ENCODE measurements at regions not wholly inside any gene's neighbourhood (a gene's known extent, or its start where the extent isn't known, plus 50 kb on each side); places are given as distances from the start of the nearest gene placed in this dataset.
"Not testable (repeated sequence)": the region's sequence is repeated elsewhere in the genome, so short reads cannot be mapped to it uniquely, and the experiment has no call there.

DNA sequence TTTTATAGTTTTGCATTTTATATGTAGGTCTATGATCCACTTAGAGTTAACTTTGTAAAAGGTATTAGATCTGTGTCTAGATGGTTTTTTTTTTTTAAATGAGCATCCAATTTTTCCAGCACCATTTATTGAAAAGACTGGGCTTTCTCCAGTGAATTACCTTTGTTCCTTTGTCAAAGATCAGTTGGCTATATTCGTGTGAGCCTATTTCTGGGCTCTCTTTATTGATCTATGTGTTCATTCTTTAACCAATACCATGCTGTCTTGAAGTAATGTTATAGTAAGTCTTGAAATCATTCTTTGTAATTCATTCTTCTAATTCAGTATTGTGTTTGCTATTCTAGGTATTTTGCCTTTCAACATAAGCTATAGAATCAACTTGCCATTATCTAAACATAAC, 165.4 kb upstream of the ARPP21 start:
- no peak for FAIRE-seq

DNA sequence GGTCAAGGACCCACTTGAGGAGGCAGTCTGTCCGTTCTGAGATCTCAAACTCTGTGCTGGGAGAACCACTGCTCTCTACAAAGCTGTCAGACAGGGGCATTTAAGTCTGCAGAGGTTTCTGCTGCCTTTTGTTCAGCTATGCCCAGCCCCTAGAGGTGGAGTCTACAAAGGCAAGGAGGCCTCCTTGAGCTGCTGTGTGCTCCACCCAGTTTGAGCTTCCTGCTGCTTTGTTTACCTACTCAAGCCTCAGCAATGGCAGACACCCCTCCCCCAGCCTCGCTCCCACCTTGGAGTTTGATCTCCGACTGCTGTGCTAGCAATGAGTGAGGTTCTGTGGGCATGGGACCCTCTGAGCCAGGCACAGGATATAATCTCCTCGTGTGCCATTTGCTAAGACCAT, 156.8 kb upstream of the ARPP21 start:
- not testable (repeated sequence) for FAIRE-seq

DNA sequence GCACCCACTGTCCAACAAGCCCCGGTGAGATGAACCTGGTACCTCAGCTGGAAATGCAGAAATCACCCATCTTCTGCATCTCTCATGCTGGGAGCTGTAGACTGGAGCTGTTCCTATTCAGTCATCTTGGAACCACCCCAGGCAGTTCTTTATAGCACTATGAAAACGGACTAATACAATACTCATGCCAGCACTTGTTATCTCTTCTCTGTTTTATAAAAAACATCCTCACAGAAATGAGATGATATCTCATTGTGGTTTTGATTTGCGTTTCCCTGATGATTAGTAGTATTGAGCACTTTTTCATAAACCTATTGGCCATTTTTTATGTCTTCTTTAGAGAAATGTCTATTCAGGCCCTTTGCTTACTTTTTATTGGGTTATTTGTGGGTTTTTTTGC, 156.2 kb upstream of the ARPP21 start:
- no peak for FAIRE-seq

DNA sequence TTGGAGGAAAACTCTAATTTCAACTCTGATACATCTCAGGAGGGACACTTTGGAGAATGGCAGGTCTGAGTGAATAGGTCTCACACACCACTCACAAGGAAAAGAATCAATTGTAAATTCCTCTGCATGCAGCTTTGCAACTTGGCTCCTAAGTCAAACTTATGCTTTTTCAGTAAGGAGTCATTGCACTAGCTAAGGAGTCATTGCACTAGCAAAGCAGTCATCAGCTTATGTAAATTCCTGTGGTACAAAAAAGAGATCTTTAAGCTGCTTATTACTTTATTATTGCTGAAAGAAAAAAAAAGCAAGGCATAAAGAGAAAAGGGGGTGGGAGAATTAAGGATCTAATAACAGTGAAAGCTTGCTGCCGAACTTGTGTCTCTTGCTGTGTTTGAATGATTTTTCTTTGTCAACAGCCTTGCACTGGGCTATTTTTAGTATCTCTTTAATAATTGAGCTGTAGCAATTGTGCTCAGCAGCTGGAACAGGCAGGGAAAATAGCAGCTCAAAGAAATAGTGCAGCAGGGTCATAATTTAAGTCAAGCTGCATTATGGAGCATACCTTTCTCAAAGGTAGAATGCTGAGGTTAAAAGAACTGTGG, 154.3 kb upstream of the ARPP21 start:
- no peak for FAIRE-seq

DNA sequence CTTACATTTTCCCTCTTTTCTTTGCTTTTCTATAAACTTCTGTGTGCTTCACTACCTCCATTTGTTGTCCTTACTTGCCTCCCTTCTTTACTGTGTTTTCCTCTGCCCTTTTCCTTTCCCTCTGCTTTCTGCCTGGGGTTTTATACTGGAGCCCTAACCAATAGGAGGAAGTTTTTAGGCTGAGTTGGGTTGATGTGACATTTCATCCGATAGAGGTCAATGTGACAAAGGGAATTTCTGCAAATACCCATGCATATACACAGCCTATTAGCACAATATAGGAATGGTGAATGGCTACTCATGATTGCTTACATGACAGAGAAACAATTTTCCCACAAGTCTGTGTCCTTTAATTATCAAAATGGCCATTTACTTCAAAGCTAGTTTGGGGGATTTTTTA, 153.0 kb upstream of the ARPP21 start:
- no peak for FAIRE-seq

DNA sequence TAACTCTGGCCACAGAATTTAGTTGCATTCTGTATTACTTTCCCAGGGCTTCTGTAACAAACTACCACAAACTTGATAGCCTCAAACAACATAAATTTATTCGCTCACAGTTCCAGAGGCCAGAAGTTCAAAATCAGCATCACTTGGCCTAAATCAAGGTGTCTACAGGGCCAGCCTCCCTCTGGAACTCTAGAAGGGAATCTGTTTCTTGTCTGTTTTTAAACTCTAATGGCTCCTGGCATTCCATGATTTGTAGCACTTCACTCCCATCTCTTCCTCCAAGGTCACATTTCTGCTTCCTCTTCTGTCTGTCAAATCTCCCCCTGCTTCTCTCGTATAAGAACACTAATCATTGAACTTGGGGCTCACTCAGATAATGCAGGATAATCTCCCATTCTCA, 151.9 kb upstream of the ARPP21 start:
- no peak for FAIRE-seq

DNA sequence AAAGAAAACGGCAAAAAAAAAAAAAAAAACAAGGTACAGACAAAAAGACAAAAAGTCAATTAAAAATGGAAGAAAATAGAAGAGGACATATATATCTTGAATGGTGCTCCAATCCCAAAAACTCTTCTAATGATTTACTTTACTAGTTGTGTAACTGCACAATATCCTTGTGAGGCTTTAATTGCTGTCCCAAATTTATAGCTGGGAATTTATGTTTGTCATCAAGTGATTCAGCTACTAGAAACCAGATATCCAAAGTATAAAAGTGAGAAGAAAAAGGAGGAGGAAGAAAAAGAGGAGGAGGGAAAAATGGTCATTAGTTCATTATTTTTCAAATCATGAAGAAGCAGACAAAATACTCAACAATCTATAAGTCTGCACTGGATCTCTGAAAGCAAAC, 150.8 kb upstream of the ARPP21 start:
- FAIRE-seq: no peak

DNA sequence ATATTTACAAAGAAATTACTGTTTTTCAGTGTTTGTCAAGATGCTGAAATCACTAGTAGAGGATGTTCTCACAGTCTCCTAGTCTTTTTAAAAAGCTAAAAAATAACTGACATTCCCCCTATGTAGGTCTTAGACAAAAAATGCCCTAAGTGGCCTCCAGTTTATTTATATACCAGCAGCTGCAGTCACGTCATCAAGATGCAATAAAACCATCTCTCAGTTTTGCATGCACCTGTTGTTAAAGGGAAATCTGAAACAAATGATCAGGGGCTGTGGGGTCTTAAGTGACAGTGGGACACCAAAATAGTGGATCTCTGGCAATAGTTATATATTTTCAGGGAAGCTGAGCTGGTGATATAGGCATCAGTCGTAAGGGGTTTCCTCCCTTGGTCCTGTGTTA, 146.5 kb upstream of the ARPP21 start:
- no peak for FAIRE-seq

DNA sequence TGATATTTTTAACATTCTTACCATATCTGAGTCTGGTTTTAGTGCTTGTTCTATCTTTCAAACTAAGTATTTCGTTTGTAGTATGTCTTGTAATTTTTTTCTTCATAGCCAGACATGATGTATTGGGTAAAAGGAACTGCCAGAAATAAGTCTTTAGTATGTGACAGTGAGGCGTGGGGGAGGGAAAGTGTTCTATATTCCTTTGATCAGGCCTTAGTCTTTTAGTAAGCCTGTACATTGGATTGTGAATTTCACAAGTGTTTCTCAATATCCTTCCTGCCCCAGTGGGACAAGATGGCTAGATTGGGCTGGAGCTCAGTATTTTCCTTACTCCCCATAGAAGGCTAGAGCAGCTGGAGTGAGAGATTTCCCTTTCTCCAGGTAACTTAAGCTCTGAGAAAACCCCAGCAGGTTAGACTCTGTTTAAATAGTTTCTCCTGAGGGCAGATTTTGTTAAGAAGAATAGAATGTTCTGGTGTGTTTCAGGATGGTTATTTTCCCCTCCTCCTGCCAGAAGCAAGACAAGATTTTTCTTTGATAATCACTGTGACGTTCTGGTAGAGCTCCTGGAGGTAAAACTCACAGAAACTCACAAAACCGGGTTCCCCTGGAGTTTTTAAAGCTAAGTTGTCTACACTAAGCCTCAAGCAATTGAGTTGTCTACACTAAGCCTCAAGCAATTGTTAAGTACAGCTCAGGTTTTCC, 140.7 kb upstream of the ARPP21 start:
- FAIRE-seq: no peak

DNA sequence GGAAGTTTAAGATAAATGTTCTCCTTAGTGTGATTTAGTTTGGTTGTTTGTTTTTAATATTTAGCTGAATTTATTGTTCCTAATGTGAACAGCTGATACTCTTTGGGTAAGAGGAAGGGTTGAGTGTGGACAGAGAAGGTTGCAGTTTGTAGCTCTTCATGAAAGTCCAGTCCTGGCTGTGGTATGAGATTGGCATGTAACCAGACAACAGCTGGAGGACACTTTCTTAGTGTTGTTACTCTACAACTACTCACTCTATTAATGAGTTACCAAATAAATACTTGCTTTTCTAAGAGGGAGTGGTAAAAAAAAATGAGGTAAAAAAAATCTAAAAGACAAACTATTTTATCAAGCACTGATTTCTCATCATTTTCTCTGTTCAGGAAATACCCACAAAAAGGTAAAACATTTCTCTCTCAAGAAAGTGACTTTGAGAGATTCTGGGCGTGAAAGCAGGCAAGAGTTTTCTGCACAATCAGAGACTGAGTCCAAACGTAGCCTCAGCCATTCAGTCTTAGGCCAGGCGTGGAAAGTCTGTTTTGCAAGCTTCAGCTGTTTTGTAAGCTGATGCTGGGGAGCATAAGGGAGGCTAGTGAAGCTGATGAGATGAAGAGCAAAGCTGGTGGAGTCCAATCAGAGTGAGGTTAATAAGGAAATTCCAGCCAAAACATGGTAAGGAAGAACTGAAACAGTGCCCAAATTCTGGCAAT, 138.5 kb upstream of the ARPP21 start:
- no peak for FAIRE-seq

DNA sequence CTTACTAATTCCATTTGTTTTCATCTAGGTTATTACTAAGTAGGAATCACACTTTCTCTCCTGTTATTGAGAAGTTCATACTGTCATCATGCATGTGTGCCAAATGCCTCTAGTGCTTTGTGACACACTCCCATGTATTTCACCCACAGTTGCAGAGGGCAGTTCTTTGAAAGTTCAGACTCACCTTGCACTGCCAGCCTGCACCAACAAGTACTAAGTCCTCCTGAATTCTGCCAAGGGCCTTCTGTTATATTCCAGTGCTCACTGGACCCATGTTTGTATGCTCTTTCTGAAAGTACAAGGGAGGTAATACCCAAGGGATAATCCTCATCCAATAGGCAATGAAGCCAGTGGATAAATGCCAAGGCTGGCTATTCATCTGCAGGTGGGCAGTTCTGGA, 136.6 kb upstream of the ARPP21 start:
- FAIRE-seq: no peak

DNA sequence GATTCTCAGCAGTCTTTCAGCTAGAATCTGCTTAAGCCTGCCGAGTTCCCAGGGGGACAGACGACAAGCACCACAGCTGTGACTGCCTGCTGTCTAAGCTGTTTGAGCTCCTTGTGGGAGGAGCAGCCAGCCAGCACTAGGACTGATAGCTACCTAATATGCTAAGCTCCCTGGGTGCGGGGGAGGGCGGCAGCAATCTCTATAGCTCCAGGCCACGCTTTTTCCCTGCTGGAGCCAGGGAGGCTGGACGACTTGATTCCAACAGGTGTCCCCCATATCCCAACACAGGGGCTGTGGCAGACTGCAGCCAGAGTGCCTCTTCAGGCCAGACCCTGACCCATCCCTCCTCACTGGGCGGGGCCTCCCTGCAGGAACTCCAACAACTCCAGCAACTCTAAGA, 134.1 kb upstream of the ARPP21 start:
- FAIRE-seq: no peak

DNA sequence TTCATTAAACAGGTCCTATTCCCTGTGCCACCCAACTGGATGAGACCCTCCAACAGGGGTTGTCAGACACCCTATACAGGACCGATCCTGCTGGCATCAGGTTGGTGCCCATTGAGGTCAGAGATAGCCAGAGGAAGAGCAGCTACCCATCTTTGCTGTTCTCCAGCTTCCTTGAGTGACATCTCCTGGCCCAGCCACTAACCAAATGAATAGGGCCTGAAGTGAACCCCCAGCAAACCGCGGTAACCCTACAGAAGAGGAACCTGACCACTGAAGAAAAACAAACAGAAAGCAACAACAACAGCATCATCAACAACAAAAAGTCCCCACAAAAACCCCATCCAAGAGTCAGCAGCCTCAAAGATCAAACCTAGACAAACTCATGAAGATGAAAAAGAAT, 133.6 kb upstream of the ARPP21 start:
- no peak for FAIRE-seq

DNA sequence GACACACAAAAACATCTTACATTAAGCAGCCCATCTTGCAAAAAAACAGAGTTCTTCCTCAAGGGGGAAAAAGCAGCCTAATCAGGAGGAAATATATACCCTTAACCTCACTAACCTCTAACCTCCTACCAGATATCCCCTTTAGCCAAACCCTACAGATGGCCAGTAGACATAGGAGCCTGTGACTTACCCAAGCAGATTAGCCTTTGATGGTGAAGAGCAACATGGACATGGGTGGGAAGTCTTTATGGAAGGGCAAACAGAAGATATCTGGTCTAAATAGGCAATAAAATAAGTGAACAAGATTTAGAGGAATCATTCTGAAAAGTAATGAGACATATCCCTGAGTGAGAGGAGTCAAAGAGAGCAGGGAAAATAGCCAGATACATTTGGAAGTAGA, 119.4 kb upstream of the ARPP21 start:
- no peak for FAIRE-seq

DNA sequence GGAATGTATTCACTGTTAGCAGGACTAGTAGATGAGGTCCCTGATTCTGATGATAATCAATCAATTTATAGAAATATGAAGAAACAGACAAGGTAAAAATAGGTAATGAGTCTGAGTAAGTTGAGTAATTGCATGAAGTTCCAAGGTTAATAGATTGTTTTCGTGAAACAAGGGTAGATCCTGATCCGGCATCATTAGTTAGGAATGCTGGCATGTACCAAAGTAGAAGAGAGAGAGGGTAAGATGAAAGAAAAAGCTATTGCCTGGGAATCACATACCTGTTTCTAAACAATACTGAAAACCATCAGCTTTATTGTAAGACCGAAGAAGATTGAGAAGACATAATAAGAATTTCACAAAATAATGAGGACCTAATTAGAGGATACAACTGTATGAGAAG, 118.1 kb upstream of the ARPP21 start:
- FAIRE-seq: no peak

DNA sequence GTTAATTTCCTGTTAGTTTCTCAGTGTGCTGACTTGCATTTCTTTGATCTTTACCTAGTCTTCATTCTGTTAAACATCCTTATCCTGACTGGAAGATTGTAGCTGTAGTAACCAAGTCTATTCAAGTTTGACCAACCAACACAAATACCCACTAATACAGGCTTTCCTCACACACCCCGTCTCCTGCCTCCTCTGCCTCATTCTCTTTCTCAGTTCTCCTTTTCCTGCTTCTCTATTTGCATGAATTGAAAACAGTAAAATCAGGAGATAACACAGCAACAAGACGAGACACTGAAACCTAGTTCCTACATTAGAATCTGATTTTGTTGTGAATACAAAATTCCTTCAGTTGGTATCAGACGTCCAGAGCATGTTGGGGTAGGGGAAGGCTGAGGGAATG, 116.9 kb upstream of the ARPP21 start:
- no peak for FAIRE-seq

DNA sequence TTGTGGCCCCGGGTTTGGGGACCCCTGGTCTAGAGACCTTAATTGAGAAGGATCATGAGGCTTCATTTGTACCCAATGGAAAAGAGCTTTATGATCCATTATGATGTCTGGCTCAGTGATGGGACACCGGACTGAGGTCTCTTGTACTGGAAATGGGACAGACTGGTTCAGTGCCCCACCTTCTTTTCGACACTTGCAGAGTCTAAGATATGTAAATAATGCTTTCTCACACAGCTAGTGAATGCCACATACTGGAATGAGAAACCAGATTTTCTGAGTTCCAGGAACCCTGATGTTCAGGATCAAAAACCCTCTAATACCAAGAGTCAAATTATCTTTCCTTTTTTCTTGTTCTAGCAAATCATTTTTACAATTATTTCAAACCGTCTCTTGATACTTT, 116.3 kb upstream of the ARPP21 start:
- no peak for FAIRE-seq

DNA sequence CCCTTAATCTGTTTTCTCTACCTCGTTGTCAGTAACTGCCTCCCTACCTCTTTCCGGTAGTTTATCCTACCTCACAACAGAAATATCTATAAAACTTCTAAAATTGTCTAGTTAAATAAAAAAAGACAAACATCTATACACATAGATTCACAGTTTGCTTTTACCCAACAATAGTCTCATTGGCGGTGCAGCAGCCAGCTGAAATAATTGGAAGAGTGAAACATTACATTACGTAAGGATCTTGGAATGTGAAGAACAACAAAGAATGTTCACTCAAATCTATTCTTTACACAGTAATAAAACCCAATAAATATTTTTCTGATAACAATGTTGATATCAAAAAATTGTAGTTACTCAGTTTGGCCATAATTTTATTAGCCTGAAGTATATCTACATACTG, 115.5 kb upstream of the ARPP21 start:
- FAIRE-seq: no peak

DNA sequence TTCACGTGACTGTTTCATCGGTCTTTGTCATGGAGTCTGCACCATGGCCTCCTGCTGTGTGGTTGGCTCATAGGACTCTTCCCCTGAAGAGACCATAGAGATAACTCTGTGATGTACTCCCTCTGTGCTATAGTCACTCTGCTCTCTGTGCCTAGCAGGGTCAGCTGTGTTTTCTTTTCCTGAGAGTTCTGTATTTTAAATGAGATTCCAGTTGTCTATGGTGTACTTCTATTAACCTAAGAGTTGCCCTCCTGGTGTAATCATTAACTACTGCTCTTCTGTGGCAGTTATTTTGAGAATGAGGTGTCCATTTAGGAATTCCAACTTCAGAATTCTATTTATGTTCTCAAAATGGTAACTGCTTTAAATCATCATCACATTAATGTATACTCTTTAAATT, 114.5 kb upstream of the ARPP21 start:
- no peak for FAIRE-seq

DNA sequence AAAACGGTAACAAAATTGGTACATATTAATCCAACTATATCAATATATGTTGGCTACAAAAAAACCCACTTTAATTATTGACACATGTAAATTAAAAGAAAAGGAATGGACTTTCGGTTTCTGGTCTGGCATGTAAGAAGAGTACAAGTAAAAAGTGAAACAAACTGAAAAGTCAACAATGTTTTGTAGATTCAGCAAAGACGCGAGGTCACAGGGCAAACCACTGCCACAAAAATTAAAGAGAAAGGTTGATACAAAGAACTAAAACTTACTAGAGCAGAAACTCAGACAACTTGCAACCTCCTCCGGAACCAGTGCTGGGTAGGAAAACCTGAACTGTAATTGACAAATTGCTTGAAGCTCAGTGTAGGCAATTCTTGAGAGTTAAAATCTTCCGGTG, 110.6 kb upstream of the ARPP21 start:
- FAIRE-seq: no peak

DNA sequence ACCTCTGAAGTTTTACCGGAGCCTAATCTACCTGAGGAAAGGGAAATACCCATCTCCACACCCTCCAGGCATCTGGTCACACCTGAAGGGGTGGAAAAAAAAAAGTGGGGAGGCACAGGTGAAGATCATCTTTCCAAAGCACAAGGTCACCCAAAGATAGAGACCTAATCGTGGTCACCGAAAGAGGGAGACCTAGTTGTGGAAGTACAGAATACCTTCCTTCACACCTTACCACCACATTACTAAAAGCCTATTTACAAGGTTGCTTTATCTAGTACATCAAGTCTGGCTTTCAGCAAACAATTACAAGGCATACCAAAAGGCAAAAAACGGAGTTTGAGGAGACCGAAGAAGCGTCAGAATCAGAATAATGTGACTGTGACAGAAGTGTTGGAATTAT, 110.0 kb upstream of the ARPP21 start:
- FAIRE-seq: no peak

DNA sequence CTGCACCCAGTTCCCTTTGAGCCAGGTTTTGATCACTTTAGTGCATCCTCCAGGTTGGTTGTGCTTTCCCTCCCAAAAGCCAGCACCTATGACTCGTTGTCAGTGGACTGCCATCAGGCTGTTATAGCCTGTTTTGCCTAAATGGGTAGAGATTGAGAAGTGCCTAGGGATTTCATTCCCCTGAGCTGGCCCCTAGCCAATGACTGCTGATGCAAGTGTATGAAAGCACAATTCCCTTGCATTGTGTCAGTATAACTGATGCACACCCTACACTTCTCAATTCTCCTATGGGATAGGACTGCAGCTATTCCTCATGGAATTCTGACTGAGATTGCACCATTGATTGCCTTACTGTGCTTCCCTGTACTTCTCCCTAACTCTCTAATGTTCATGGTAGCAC, 102.1 kb upstream of the ARPP21 start:
- FAIRE-seq: no peak

DNA sequence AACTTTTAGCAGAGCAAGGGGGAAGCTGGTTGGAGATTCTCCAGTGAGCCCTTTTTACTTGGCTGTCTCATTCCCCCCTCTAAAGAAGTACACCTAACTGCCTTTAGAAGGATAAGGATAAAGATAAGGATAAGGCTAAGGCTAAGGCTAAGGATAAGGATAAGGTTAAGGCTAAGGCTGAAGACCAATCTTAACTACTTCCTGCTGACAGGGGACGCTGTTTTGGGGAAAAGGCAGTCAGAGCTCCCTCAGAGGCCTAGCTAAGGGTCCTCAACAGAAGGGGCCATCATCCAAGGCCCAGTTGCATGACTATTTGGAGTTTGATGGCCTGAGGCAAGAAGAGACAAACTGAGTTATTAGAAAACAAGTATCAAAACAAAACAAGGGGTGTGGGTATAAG, 94.3 kb upstream of the ARPP21 start:
- no peak for FAIRE-seq

DNA sequence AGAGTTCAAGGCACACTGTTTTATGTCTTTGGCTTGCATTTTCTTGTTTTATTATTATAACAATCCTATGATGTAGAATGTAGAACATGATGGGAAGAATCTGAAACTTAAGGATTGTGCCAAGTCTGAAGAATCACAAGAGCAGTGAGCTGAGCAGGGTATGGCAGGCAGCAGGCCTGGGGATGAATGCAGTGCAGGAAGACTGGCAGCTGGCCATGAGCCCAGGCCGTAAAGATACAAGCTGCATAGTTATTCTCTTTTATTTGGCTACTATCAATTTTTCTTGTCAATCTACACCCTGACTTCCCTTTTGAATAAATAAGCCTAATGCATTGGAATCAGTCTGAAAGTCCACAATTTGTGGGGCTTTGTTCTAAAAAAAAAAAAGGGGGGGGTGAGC, 89.6 kb upstream of the ARPP21 start:
- no peak for FAIRE-seq

DNA sequence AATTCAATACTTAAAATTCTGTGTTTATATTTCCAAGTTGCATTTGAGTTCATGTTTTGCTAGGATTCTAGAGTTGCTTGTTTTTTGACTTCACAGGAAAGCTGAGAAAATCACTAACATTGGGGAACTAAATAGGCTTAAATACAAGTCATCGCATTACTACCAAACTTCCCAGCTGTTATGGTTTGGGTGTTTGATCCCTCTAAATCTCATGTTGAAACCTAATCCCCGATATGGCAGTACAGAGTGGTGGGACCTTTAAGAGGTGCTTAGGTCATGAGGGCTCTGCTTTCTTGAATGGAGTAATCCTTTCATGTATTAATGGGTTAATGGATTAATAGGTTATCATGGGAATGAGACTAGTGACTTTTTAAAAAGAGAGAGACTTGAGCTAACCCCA, 77.2 kb upstream of the ARPP21 start:
- no peak for FAIRE-seq

Data from A204.1 (cell line).